ENCODE measurements at regions not wholly inside any gene's neighbourhood (a gene's known extent, or its start where the extent isn't known, plus 50 kb on each side); places are given as distances from the start of the nearest gene placed in this dataset.

DNA sequence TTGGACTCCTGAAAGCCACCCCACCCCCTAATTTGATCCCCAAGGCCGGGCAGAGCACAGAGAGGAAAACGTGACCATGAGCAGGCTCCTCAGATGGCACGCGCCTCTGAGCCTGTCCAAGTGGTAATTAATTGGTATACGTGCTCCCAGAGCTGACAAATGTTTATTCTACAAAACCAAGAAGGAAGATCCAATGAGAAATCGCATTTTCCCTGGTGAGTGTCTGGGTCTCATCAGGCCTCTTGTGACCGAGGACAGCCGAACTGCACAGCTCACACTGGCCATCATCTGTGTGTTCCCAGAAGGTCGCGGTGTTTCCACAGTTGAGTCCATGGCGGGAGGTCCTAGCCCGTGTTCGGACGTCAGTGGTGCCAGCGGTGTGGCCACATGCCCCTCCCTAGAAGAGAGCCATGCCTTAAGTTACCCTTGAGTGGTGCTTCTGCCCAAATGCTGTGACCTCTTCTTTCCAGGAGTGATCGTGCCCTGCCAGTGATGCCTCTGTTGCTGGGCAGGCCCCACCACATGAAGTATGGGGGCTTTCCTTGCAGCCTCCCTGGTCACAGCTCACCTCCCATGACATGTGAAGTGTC, 317.5 kb upstream of the RTL1 start:
- no peak for DNase-seq

DNA sequence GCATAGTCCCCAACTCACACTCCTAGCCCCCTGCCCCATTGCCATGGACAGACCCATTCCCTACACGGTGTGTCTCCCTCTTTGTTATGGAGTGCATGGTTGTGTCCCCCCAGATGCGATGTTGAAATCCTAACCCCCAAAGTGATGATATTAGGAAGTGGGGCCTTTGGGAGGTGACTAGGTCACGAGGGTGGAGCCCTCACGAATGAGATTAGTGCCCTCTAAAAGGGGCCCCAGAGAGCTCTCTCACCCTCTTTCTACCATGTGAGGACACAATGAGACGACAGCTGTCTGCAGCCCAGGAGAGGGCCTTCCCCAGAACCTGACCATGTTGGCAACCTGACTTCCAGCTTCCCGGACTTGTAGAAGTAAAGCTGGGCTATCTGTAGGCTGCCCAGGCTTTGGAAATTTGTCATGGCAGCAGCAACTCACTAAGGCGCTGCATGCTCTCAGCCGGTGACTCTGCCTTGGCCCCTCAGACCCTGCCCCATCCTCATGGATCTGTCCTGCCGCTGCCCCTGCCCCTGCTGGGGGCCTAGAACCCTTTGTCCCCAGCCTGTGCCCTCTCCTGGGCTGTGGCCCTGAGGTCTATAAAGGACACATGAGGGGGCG, 318.1 kb upstream of the RTL1 start:
- DNase-seq, result no peak

DNA sequence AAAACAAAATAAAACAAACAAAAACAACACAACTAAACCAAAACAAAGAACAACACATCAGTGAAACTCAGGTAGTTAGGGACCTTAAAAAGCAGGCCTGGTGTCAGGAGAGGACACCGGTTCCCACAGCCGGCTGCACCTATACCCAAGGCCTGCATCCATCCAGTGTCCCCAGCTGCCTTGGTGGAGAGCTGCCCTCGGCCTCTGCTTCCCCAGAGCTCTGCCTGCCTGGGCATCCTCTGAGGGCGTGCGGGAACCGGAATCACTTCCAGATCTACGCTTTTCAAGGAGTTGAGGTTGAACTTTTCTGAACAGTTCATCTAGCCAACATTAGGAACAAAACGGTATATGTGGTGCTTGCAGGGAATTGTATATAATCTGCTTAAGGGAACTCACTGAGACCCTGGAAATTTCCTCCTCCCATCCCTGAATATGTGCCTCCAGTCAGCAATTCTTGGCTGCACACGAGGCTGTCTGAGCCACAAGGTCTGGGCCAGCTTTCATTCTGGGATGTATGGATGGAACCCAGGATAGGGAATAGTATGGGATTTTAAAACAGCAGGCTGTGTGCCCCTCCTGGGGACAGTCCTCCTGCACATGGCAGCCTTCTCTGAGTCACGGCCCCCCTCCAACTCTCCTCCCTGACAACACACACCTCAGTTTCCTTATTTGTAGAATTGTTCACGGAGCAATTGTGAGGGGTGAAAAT, 319.0 kb upstream of the RTL1 start:
- no peak for DNase-seq

DNA sequence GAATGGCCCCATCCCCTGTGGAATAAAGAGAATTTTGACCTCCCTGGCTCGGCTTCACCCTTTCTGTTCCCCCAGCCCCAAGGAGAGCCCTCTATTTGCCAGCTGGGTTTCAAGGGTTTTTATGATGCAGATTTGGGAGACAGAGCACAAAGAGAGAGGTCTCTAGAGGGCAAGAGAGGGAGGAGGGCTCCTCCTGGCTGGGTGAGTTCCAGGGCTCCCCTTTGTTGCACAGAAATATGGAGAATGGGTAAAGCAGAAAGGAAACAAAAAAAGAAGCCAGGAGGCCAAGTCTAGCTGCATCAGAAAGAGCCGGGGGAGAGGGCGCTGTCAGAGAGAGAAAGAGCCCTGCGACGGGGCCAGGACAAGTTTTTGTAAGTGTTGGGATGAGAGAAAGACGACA, 319.6 kb upstream of the RTL1 start:
- DNase-seq, result no peak

DNA sequence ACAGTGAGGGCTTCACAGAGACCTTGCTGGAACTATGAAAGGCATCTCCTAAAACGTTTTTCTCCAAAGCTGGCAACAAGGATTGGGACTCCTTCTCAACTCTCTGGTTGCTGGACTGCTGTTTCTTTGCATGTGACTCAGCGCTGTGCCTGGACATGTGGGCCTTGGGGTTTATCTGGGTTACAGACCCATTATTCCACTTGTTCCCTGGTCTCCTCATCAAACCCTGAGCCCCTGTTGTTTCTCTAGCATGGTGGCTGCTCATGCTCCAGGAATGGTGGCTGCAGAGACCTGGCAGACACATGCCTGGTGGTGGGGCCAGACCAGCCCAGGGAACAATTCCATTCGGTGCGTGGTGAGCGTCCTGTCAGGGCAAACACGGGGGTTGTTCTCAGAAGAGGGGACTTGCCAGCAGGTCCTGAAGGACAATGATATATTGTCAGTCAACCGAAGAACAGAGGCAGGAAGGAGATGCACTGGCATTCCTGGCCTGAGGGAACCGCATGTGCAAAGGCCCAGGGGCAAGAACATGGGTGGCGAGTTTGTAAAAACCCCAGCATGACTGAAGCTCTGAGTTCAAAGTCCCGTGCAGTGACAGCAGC, 320.1 kb upstream of the RTL1 start:
- DNase-seq, result no peak

DNA sequence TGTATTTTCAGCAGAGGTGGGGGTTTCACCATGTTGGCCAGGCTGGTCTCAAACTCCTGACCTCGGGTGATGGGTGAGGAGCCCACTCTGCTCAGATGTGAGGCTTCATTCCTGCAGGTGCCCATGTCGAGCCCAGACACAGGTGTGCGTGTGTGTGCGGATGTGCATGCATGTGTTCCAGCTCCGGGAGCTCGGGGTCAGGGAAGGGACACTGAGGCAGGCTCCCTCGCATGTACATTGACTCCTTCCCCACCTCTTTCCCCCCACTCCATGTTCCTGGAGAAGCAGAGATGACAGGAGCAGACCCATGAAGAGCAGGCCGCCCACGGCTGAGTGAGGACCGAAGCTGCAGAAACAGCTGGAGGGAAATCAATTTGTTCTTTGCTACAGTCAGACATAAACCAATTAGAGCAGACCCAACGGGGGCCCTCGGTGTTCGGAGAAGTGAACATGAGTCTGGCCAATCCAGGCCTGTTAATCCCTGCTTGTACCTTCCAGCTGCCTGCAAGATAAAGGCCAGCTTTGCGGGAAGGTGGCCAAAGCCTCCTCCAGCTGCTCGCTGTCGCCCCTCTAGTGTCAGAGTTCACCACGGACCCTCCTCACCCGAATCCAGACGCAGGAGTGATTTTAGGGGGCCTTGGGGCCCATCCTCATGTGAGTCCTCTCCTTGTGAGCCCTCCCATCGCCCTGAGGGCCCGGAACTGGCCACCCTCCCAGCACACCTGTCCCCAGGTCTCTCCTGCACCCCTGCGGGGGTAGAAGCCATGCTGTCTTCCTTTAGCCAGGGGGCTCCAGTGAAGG, 321.0 kb upstream of the RTL1 start:
- DNase-seq, result no peak

DNA sequence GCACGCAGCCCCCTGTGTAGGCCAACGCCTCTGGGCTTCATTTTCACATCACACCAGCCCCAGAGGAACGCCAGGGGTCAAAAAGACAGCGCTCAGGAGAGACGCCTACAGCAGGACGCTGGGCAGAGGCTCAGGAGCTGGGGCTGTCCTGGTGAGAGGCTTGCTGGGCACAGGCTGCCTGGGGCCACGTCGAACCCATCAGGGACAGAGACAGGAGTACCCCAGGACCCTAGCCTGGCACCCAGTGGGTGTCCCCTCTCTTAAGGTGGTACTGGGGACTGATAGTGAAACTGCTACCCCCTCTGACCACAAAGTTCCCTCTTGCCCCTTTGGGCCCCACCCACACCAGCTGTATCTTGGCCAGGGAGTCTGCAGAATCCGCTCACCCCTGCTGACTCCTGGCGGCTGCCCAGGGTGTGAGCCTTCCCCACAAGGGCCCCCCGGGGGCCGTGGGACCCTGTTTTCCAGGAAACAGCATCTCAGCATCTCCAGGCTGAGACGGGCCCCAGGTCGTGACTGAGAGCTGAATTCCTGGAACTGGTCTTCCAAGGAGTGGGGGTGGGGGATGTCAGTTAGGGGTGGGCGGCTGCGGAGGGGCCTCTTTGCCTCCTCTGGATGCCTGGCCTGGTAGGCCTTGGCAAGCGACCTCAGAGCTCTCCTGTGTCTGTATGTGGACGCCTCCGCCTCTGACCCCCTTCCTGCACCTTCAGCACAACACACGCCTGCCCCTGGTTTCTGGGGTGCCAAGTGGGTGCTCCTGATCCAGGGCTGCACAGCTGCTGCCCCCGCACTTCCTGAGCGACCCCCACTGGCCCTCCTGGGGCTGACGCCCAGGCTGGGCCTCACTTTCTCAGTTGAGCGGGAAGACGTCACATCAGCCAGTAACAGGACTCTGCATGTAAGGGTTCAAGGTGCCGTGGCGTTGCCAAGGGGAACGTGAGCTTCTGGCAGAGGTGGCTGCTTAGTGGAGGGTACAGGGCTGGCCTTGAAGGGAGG, 321.9 kb upstream of the RTL1 start:
- no peak for DNase-seq

DNA sequence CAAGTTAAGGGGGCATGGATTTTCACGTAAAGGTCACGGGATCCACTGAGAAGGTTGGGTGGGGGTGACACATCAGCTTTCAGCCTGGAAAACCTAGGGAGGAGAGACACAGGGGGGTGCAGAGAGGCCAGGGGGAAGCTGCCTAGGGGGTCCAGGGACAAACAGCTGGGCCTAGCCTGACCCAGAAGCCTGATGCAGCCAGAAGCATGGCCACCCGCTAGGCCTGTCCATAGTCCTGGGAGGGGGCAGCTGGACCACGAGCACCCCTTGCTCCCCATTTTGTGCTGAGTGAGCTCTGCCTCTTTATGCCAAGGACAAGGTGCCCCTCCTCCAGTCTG, 322.7 kb upstream of the RTL1 start:
- no peak for DNase-seq

DNA sequence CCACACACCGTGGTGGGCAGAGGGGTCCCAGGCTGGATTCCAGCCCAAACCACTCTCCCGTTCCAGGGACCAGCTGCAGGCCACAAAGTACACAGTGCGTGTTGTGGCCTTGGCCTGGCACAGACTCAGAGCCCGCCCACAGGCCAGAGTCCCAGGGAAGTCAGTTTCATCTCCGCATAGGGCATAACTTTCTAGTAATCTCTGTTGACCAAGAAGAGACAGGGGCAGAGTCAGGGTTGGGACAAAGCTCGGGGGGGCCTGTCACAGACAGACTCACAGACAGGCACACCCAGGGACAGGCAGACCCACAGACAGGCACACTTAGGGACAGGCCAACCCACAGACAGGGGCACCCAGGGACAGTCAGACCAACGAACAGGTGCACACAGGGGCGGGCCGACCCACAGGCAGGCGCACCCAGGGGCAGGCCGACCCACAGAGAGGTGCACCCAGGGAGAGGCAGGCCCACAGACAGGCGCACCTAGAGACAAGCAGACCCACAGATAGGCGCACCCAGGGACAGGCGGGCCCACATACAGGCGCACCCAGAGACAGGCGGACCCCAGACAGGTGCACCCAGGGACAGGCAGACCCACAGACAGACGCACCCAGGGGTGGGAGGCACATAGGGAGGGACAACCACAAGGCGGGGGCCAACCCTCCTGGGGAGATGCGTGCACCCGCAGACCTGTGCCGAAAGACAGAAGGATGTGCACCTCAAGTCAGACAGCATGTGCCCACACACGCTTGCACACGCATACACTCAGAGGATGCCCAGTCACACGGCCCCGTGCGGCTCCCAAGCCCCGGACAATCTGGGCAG, 323.3 kb upstream of the RTL1 start:
- DNase-seq, result no peak

DNA sequence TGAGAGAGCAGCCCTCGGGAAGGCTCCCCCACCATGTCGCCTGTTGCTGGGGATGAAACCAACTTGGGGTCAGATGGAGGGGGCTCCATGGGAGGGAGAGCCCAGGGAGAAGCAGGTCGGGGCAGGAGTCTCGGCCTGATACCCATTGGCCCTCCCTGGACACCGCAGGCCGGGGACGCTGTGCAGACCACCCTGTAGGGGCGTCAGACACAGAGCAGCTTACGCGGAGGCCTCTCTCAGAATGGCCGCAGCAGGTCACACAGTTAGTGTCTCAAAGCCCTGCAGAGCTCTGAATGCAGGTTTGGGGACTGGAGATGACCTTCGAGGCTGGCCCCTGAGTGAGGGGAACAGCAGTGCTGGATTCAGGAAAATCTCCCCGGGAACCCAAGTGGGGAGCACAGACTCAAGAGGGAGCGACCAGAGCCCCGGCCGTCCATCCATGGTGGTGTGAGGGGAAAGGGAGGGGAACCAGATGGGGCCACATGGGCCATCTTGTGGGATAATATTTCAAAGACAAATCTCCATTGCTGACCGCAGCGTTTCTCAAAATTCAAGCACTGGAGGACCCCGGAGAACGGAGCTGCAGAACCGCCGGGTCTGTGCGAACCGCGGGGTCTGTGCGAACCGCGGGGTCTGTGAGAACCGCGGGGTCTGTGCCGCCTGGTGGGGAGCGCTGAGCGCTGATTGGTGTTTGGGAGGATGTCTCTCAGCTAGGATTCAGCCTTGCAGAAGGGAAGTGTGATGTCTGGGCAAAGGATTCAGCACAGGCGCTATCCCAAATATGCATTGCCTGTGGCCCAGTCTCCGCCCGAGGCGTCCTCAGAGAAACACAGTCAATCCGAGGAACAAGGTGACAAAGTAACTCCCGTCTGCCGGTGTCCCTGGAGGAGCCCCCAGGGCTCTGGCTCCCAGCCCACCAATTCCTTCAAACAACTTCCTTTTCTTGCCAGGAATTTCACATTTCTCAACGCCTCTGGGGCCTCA, 324.4 kb upstream of the RTL1 start:
- DNase-seq, result no peak

DNA sequence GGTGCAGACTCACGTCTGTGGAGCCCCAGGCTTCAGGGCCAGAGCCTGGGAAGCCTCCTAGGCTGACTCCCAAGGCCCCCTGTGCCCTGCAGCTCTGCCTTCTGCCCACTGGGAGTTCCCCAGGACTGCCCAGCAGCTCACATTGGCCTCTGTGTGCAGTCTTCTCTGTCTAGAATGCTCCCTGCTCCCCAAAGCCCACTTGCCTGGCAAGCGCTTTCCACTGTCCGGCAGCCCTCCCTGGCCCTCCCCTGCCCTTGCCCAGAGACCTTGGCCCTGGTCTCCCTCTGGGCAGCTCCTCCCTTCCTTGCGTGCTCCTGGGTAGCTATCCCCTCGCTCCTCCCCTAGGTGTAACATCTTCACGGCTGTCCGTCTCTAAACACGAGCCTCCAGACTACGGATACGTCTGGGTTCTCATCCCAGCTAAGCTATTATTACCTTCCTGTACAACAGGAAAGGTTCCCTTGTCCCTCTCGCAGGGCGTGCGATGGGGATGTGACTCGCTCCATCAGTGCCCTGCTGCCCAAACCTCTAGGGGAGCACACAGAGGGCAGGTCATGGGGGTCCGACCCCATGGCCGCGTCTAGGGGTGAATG, 325.5 kb upstream of the RTL1 start:
- no peak for DNase-seq

DNA sequence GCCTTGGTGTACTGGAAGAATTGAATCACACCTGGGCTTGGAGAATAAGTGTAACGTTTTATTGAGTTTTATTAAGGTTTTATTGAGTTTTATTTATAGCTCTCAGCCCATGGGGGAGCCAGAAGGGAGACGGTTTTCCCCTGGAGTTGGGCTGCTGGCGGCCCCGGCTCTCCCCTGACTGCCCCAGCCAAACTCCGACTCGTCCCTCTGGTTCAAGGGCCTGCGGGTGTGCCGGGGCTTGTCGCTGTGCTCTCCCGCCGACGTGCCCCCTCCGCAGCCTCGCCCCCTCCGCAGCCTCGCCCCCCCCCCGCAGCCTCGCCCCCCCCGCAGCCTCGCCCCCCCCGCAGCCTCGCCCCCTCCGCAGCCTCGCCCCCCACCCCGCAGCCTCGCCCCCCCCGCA, 326.1 kb upstream of the RTL1 start:
- DNase-seq, result no peak

DNA sequence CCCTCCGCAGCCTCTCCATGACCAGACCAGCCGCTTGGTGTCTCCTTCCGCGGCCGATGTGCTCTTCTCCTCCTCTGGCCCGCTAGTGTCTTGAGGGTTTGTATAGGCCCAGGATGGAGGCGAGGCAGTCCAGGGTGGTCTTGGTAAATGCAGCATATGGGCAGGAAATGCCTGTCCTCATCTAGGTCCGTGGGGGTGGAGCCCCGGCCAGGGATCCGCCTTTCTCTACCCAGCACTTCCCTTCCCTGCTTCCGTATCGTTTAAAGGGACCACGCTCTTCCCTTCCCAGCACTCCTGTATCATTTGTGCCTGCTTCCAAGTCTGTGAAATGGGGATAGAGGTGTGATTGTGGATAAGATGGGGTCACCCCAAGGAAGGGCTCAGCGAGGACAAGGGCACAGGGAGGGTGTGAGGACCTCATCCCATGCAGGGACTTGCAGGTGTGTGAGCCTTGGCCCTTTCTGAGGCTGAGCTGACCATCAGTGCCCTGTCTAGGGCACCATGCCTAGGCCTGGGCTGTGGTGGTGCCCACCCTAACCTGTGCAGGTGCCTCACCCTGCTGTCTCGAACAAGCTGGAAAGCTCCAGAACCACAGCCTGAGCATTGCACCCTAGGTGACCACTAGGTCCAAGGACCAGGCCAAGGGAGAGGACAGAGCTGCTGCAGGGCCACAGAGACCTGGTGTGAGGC, 326.8 kb upstream of the RTL1 start:
- DNase-seq, result no peak

DNA sequence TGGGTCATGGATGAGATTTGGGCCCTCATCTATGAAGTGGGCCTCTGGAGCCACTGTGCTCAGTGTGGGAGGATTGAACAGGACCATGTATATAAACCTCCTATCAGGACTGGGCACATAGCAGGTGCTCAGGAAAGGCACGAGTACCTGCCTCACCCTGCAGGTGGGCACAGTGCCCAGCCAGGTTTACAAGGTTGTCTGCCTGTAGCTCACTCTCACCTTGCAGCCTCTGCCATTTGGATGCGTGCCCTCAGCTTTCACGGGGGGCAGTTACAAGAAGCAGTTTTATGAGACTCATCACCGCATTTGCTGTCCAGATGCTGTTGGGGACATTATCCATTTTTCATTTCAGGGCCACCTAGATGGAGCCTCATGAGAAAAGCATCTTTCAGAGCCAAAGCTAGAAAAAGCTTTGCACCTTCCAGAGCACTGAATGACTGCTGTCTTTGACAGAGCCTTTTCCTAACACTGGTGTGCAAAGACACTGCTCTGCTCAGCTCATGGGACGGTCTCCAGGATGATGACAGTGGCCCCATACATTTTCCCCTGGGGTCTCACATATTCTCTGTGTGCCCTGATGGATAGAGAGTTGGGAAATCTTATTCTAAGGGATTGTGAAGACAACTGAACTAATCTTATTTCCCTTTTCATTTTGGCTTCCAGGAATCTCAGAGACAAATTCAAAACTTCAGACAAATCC, 327.5 kb upstream of the RTL1 start:
- DNase-seq, result no peak

DNA sequence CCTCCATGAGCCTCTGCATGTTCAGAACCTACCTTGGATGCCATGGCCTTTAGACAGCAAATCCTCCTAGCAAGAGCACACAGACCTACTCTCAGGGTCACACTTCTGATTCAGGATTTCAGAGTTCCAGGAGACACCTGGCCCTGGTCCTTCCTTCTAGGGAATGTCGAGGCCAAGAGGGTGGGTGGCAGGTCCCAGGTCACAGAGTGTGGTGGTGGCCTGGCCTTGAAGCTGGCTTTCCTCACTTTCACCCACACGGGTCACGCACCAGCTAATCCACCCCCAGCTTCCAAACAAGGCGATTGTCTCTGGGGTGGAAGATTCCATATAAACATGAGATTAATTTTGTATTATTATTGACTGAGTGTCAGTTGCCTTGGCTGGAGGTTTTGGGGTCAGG, 328.3 kb upstream of the RTL1 start:
- no peak for DNase-seq

DNA sequence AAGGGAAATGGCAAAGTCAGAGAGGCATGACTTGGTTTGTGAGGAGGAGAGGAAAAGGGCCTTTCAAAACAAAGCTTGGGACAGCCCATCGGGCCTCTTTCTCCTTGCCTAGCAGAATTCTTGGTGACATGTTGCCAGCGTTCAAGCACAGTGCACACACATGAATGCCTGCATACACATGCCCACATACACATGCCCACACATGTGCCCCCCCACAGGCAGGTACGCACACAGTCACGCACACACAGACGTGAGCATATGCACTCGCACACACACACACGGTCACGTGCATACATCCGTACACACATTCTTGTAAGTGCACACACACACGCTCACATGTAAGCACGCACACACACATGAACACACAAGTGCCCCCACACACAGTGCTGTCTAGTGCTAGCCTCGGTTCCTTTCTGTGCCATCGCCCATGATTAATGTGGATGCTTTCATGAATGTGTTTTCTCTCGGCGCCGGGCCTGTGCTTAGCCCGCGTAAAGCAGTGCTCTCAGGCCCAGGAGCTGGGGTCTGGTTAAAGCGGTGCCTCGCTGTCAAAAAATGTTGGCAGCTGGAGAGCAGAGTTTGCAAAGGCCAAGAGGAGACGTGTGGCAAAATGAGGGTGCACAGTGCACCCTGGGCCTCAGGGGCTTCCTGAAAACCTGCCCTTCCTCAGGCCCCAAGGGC, 328.8 kb upstream of the DIO3 start:
- DNase-seq, result no peak

DNA sequence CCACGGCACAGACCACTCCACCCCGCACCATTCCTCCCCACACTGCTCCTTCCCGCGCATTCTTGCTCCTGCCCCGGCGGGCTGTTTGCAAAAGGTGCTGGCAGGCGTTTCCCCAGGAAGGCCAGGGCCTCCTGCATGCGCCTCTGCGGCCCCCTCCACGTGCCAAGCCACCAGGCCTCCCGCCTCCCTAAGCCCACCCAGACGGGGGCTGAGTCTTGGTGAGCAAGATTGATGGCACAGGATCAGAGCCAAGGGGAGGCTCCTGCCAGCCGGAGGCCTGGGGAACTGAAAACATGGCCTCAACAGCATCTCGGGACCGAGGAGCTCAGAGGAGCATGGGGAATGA, 328.3 kb upstream of the DIO3 start:
- DNase-seq, result no peak

DNA sequence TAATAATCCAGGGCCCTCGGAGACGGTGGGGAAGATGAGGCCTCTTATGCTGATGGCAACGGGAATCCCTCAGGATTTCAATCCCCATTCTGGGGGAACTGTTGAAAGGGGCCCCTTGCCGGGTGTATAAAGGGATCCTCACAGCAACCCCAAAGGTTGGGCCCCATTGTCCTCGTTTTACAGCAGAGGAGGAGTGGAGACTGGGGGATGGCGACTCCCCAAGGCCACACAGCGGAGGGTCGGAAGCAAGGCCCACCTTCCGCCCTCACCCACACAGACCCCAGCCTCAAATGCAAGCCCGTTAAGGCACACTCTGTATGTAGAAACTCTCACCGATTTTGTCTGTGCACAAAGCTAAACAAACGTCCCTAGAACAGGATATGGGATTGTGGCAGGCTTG, 327.9 kb upstream of the DIO3 start:
- no peak for DNase-seq

All from COR-L47 (cell line).